ENCODE measurements at regions not wholly inside any gene's neighbourhood (a gene's known extent, or its start where the extent isn't known, plus 50 kb on each side); places are given as distances from the start of the nearest gene placed in this dataset.
"Not testable (repeated sequence)": the region's sequence is repeated elsewhere in the genome, so short reads cannot be mapped to it uniquely, and the experiment has no call there.

- intact Hi-C loops (cut with DNase I), result no loop called here
- no peak for TF ChIP-seq CTCF (IDR thresholded peaks at IDR 0.05)
- Histone ChIP-seq H3K9me3 (no peaks in the 10 kb centered on the region), H3K27me3 (no peaks in the 10 kb centered on the region), H3K36me3 (no peaks in the 10 kb centered on the region), H3K27ac (no peak overlapping the region), H3K9ac (ENCODE audit: low read depth in 2 of 2, low read length in 2 of 2) (no peak overlapping the region), H3K4me3 (no peak overlapping the region), H3K4me1 (no peaks in the 10 kb centered on the region)
- DNase-seq, result no peak
These were observed 921.8 kb upstream of the PCDH10 start for GRCh38 chr4:132227151-132227856.

GRCh38 chr4:132227857-132228165, 921.3 kb upstream of the PCDH10 start:
- H3K4me1 ChIP-seq; intact Hi-C loops (cut with DNase I); H3K36me3 ChIP-seq; H3K27ac ChIP-seq; H3K9me3 ChIP-seq; H3K9ac ChIP-seq (ENCODE audit: low read depth in 2 of 2, low read length in 2 of 2); H3K4me3 ChIP-seq; H3K27me3 ChIP-seq: not testable (repeated sequence)
- DNase-seq, result peak; percentile 24
- TF ChIP-seq CTCF (IDR thresholded peaks at IDR 0.05), result peak; percentile 23

GRCh38 chr4:132228676-132229075, 920.4 kb upstream of the PCDH10 start:
- Histone ChIP-seq H3K36me3 (no peaks in the 10 kb centered on the region), H3K9me3 (no peaks in the 10 kb centered on the region), H3K4me1 (no peaks in the 10 kb centered on the region), H3K27ac (no peak overlapping the region), H3K27me3 (no peaks in the 10 kb centered on the region), H3K9ac (ENCODE audit: low read depth in 2 of 2, low read length in 2 of 2) (no peak overlapping the region), H3K4me3 (no peak overlapping the region)
- no peak for TF ChIP-seq CTCF (IDR thresholded peaks at IDR 0.05)
- no peak for DNase-seq
- intact Hi-C loops (cut with DNase I), result no loop called here

GRCh38 chr4:132230025-132230424, 919.1 kb upstream of the PCDH10 start:
- intact Hi-C loops (cut with DNase I), result no loop called here
- Histone ChIP-seq H3K27ac (no peak overlapping the region), H3K9me3 (no peaks in the 10 kb centered on the region), H3K4me3 (no peak overlapping the region), H3K36me3 (no peaks in the 10 kb centered on the region), H3K9ac (ENCODE audit: low read depth in 2 of 2, low read length in 2 of 2) (no peak overlapping the region), H3K4me1 (no peaks in the 10 kb centered on the region), H3K27me3 (no peaks in the 10 kb centered on the region)
- no peak for DNase-seq
- TF ChIP-seq CTCF (IDR thresholded peaks at IDR 0.05), result no peak

- H3K4me1 ChIP-seq, result no peaks in the 10 kb centered on the region
- intact Hi-C loops (cut with DNase I), result no loop called here
- DNase-seq, result no peak
- no peaks in the 10 kb centered on the region for H3K9me3 ChIP-seq
- H3K4me3 ChIP-seq, result no peak overlapping the region
- H3K9ac ChIP-seq (ENCODE audit: low read depth in 2 of 2, low read length in 2 of 2), result no peak overlapping the region
- TF ChIP-seq CTCF (IDR thresholded peaks at IDR 0.05), result no peak
- no peaks in the 10 kb centered on the region for H3K27me3 ChIP-seq
- H3K27ac ChIP-seq, result no peak overlapping the region
- no peaks in the 10 kb centered on the region for H3K36me3 ChIP-seq
These were observed 910.4 kb upstream of the PCDH10 start for GRCh38 chr4:132238697-132239096.
